HG03097 (cell line): ENCODE measurements at regions not wholly inside any gene's neighbourhood (a gene's known extent, or its start where the extent isn't known, plus 50 kb on each side); places are given as distances from the start of the nearest gene placed in this dataset.
"Not testable (repeated sequence)": the region's sequence is repeated elsewhere in the genome, so short reads cannot be mapped to it uniquely, and the experiment has no call there.

ENCODE experiments used
- ATAC-seq: cut with Tn5 transposase; IDR thresholded peaks from one replicate; pipeline ENCODE4 v1.9.1; 2021; ENCODE audit not compliant: unreplicated experiment, low FRiP score

GRCh38 chr3:7999384-7999783 is 502.2 kb upstream of the LMCD1 start:
- ATAC-seq, result no peak

DNA sequence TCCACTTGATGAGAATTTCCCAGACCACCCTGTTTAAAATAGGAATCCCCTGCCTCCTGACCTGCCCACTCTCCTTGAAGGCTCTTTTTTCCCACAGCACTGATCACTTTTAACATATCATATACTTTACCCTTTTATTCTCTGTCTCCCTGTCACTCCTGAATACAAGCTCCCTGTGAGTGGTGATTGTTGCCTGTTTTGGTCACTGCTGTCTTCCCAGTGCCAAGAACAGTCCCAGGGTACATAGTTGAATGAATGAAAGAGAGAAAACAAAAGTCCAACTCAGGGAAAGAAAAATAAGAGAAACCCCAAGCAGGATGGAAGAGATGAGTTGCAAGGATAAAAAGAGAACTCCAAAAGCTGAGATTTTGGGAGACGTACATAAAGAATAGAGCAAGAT is 500.3 kb upstream of the LMCD1 start:
- no peak for ATAC-seq

- ATAC-seq, result no peak
These were observed 499.9 kb upstream of the LMCD1 start for GRCh38 chr3:8001712-8002111.

DNA sequence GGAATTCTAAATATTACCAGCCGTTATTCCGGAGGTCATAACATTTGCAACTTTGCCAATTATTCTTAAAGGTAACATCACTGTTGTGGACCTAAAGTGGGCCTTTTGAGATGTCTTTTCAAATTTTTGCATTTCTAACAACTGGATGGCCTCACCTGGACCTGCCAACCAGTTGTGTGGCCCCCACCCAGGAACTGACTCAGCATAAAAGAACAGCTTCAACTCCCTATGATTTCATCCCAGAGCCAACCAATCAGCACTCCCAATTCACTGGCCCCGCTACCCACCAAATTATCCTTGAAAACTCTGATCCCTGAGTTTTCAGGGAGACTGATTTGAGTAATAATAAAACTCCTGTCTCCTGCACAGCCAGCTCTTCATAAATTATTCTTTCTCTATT is 489.7 kb upstream of the LMCD1 start:
- no peak for ATAC-seq

- ATAC-seq, result no peak
These were observed 481.4 kb upstream of the LMCD1 start for GRCh38 chr3:8020047-8020841.

GRCh38 chr3:8027954-8028353 is 473.7 kb upstream of the LMCD1 start:
- ATAC-seq, result no peak

DNA sequence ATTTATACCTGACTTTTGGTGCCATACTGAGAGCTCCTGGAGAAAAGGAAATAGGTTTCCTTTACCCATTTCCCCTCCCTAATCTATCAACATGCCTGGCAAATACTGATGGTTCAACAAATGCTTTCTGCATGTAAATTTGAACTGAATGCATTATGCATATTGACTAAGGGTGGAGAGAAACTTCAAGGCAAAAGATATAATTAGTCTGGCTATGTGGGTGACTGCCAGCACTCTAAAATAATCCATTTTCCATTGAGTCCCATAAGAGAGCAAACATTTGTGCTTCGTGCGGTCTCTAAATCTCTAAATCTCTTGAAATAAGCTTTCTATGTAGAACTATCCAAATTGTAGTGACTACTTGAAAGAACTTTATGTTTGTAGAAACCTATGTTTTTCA is 451.3 kb upstream of the LMCD1 start:
- ATAC-seq, result no peak

DNA sequence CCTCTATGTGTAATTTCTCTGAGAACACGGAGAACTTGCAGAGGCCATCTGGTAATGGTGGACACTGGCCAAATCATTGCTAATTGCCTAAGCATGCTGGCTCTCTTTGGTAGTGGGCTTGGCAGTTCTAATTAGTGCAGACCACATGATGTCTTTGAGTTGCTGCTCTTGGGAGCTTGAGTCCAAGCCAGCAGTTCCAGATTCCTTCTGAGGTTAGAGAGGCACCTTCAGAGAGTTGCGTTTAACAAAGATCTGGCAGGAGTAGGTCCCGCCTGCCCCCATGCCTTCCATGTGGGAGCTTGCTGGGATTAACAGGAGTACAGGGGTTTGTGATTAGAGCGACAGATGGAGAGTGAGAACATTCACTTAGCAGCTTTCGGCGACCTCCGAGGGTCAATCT is 449.0 kb upstream of the LMCD1 start:
- no peak for ATAC-seq

GRCh38 chr3:8068135-8068534 is 433.5 kb upstream of the LMCD1 start:
- not testable (repeated sequence) for ATAC-seq

DNA sequence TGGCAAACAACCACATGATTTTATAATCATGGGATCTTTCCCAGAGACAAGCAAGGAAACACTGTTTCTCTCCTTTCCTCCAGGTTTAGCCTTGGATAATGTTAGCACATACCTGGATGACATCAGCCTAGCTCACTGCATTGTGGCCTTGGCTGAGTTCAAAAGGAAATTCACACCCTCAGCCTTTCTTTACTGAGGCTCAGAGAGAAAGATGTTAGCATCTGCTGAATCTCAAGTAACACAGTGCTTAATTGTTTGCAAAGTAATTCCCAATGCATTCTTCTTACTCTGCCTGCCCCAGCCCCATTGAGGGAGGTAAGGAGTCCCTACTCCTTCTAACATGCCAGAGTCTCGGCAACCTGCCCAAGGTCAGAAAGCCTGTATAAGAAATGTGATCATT is 432.2 kb upstream of the LMCD1 start:
- no peak for ATAC-seq

DNA sequence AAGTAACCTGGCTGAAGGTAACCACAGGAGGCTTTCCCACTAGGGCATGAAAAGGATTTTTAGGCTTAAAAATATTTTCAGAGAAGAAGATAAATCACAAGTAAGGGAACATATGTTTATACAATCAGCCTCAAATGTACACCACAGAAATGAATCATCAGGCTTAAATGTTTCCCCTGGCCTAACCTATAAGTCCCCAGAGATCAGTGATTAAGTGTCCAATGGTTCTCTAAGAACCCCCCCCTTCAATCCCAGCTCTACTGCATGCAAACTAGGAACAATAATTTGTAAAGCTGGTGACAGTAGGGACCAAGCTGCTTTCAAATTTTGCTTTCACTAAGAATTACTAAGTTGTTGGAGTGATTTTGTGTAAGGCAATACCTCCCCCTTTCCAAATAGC is 431.6 kb upstream of the LMCD1 start:
- no peak for ATAC-seq

GRCh38 chr3:8074740-8075139 is 426.9 kb upstream of the LMCD1 start:
- not testable (repeated sequence) for ATAC-seq

DNA sequence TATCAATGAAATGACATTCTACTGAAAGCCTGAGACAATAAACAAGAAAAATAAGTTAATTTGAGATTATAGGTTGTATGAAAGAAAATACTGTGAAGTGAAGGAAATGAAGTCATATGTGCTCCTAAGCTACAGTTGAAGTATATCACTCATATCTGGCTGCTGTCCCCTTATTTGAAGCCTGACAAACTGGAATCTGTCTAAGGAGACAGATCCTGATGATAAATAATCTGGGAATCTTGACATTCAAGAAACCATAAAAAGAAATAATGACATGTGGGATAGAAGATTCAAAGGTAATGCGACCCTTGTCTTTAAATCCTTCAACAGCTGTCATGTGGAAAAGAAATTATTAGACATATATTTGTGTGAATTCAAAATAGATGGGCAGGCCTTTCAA is 424.5 kb upstream of the LMCD1 start:
- no peak for ATAC-seq

- ATAC-seq, result no peak
These were observed 421.2 kb upstream of the LMCD1 start for GRCh38 chr3:8080464-8080863.

GRCh38 chr3:8085498-8085897 is 416.1 kb upstream of the LMCD1 start:
- ATAC-seq, result no peak

DNA sequence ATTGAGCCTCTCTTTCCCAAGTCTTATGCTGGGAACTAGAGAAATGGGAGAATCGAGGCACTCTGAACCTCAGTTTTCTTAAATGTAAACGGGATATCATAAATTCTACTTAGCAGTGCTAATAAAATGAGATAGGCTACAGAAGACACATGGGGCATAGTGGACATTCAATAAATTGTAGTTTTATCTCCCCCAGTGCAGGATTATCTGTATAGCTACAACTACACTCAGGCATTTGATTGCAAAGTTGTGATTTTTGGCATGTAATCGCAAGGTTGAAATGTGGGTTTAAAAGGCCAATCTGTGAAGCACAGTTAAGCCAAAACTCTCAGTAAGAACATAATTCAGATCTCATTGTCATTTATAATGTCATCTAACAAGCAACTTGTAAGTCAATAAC is 413.7 kb upstream of the LMCD1 start:
- no peak for ATAC-seq

GRCh38 chr3:8094415-8094814 is 407.2 kb upstream of the LMCD1 start:
- no peak for ATAC-seq

DNA sequence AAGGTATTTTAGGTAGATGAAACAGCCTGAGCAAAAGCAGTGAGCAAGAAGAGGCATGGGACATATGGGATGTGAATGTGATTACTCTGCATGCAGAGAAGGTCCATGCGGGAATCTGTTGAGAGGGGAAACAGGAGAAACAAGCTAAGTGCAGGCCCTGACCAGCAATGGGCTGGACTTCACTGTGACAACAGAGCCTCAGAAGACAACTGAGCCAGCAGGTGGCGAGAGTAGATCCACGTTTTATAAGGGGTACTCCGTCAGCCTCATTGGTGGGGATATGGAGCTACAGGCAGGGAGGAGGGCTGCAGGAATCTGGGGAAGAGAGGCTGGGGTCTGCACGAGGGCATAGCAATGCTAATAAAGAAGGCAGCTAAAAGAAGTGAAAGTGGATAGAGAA is 405.9 kb upstream of the LMCD1 start:
- ATAC-seq, result no peak

DNA sequence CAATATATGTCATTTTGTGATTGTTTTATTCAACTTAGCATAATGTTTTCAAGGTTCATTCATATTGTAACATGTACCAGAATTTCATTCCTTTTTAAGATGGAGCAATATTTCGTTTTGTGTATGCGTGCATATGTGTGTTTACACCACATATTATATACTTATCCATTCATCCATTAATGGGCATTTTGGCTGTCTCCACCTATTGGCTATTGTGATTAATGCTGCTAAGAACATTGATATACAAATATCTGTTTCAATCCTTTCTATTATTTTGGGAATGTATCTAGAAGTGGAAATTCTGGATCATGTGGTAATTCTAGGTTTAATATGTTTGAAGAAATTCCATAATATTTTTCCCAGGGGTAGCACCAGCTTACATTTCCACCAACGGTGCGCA is 403.9 kb upstream of the LMCD1 start:
- no peak for ATAC-seq

DNA sequence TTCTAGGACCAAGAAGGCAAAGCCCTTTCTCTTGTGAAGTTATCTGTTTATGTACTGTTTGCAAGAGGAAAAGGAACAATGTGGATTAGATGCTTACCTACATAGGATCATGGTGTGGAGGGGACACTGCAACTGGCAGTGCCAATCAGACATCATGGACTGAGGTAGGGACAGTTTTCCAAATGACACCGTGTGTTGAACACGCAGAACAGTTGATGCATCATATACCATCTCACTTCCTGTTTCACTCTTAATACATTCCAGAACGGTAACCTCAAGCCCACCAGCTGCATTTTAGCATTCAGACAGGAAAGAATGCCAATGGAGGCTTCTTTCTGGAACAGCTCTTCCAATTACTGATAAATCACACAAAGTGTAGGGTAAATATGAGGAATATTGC is 397.7 kb upstream of the LMCD1 start:
- ATAC-seq, result no peak

DNA sequence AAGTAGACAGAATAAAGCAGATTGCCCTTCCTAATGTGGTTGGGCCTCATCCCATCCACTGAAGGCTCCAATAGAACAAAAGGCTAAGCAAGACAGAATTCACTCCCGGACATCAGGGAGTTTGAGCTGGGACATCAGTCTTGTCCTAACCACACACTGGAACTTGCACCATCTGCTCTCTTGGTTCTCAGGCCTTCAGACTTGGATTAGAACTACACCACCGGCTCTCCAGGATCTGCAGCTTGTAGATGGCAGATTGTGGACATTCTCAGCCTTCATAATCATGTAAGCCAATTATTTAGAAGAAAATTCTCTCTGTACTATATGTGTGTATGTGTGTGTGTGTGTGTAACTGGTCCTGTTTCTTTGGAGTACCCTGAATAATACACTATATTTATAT is 394.7 kb upstream of the LMCD1 start:
- ATAC-seq, result no peak

DNA sequence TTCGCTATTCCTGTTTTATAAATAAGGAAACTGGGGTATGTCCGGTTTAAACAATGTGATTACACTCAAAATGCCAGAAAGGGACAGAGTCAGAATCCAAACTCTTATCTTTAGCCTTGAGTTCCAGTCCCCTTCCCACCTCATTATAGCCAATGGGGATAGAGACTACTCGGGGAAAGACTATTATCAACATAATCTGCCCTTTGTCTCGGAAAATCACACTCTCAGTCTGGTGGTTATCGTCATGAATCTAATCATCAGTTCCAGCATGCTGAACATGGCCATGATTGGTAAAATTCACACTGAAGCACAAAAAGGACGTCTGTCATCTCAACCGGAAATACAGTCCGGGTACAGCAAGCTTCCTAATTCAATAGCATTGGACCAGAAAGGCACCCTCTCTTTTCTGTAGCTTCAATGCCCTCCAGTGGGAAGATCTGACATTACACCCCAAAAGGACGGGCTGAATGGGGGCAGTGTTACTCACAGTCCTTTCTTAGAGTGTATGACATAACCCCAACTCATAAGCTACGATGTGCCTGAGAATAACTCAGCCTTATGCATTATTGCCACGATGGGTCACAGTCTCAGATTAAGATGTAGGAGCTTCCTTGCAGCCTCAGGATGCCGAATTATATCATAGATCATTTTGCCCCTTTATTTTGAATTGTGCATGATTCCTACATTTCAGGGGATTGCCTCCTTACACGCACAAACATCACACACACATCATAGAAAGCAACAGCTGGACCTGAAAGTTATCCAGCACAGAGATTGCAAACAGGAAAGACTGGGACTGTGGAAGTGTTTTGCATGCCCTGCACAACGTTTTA is 390.4 kb upstream of the LMCD1 start:
- peak; percentile 90 for ATAC-seq
